Sigmoid colon (tissue), 4 donors: ENCODE measurements at regions not wholly inside any gene's neighbourhood (a gene's known extent, or its start where the extent isn't known, plus 50 kb on each side); places are given as distances from the start of the nearest gene placed in this dataset.

Experiments used
- CTCF ChIP-seq, 4 experiments: fragments of 450-650 bp in 3 of 4; fragments of 200-600 bp in 1 of 4; IDR thresholded peaks; one replicate each; pipeline ENCODE4 v1.5.1; 2016 to 2019; ENCODE audit warnings: antibody characterized with exemption in 4 of 4, mild to moderate bottlenecking in 3 of 4, moderate library complexity in 2 of 4
- EP300 ChIP-seq, 4 donors: sonication (generic); formaldehyde crosslinking; IDR thresholded peaks; one replicate each; pipeline ENCODE4 v1.6.1; 2017; ENCODE audit warnings: antibody characterized with exemption in 4 of 4
- POLR2A ChIP-seq, 2 donors: fragments of 450-650 bp; IDR thresholded peaks; one replicate each; pipeline ENCODE4 v1.6.1; 2016; ENCODE audit warnings: antibody characterized with exemption in 2 of 2, mild to moderate bottlenecking in 2 of 2, moderate library complexity in 2 of 2
- POLR2AphosphoS5 ChIP-seq, 4 donors: sonication (generic); formaldehyde crosslinking; IDR thresholded peaks; one replicate each; pipeline ENCODE4 v1.6.1; 2017; ENCODE audit warnings: antibody characterized with exemption in 4 of 4

GRCh38 chr6:9553002-9553401 lies 861.9 kb downstream of the TFAP2A start:
- TF ChIP-seq POLR2A (IDR thresholded peaks at IDR 0.05) (no peak), CTCF (IDR thresholded peaks at IDR 0.05) (no peak), EP300 (IDR thresholded peaks at IDR 0.05) (no peak), POLR2AphosphoS5 (IDR thresholded peaks at IDR 0.05) (no peak)
